ENCODE measurements at regions not wholly inside any gene's neighbourhood (a gene's known extent, or its start where the extent isn't known, plus 50 kb on each side); places are given as distances from the start of the nearest gene placed in this dataset.

DNA sequence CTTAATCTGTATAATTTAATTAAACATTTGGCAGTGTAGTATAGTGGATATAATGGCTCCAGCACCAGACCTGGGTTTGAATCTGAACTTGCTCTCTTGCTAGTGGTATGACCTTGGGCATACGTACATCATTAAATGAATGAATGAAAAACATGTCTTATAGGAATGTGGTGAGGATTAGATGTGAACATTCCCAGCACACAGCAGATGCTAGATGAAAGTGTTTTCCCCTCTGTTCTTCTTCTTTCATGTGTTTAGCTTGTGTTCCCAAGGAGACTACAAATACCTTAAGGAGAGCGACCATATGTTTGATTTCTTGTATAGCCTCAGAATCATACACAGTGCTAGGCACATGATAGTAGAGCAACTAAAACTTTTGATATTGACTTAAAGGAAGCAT lies 56.5 kb downstream of the CT47B1 start:
- in situ Hi-C loops (cut with MboI; ENCODE audit: low sequenced_read_pairs) = no loop called here

DNA sequence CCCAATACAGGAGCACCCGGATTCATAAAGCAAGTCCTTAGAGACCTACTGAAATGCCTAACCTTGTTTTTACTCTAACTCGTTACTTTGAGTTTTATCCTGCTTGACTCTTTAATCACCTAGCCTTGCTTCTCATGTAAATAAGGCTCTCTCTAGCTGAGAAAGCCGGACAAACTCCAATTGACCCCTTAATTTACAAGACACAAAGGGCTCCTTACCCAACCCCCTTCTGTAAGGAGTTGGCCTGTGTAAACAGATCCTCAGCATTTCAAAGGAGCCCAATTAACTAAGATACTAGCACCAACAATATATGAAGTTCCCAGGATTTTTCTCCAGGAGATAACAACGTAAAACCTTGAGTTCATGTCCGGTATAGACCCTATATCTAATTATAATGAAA lies 61.7 kb downstream of the CT47B1 start:
- in situ Hi-C loops (cut with MboI; ENCODE audit: low sequenced_read_pairs) = no loop called here

DNA sequence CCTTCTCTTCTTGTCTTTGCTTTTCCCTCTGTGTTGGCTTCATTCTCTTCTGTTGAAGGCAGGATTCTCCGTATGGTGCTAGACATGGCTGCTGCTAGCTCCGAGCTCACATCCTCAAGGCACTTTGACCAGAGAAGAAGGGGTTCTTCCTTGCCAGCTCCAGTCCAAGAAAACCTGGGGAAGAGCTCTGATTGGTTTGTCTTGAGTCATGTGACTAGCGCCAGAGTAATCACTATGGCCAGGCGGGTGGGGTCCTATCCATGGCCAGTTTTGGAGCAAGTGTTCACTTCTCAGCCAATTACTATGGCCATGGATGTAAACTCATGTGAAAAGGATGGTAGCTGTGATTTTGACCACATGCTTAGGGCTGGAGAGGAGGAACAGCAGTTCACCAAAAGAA lies 74.2 kb downstream of the CT47B1 start:
- in situ Hi-C loops (cut with MboI; ENCODE audit: low sequenced_read_pairs) = no loop called here

DNA sequence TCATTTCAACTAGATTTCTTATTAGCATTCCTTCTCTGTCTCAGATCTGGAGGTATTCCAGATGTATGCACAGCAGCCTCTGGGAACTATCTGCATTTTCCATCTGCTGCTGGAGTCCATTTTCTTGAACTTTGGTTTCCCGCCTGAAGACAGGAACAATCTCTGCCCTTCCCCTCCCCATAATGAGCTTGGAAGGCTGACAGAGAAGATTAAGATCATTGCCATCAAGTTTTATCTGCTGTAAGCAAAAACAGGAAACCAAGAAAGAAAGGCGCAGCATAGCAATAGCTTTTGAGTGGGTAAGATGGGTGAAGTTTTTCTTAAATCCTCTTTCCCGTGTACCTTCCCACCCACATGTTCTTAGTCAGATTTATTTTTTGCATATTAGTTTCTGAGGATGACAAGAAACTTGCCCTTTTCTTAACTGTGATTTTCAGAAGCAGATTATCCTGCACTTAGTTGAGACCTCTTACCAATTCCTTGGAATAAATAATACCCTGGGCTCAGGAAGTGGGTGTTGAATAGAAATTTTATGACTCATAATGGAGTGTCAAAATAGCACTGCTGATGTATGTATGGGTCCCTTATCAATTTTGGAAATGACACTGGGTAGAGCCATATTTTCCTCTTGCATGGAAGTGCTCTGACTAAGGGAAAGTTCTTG lies 78.3 kb downstream of the CT47B1 start:
- in situ Hi-C loops (cut with MboI; ENCODE audit: low sequenced_read_pairs) = no loop called here

DNA sequence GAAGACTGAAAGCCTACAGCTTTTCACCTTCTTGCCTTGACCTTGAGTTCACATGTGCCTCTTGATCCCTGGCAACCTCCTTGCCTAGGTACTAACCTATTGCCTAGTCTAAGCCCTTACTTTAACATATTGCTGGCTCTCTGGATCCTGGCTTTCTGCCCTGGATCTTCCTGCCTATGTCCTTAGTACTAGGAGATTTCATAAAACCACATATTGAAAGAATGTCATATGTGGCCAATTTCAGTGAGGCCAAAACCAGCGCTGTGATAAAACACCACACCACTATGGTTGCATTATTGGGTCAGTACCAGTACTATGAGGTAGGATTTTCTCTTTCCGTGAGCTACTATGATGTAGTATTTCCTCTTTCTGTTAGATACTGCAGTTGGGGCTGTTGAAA lies 80.4 kb downstream of the CT47B1 start:
- in situ Hi-C loops (cut with MboI; ENCODE audit: low sequenced_read_pairs) = no loop called here

DNA sequence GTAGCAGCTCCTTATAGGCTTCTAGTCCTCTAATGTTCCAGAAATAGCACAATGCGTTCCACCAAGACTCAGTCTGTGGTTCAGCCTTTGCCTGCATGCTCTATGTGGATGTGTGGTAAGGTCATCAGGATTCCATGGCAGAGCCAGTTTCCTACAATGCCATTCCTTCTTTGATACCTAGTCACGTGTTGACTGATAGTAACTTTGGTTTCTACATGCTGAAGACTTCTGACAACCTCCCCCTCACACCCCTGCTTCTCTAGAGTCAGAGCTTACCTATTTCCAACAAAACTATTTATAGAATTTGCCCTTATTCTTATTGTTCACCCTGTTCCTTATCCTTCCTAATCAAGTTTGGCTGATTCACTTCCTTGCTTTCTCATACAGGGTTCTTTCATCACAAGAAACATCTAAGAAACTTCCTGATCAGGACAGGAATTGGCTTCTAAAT lies 81.1 kb downstream of the CT47B1 start:
- in situ Hi-C loops (cut with MboI; ENCODE audit: low sequenced_read_pairs) = no loop called here

DNA sequence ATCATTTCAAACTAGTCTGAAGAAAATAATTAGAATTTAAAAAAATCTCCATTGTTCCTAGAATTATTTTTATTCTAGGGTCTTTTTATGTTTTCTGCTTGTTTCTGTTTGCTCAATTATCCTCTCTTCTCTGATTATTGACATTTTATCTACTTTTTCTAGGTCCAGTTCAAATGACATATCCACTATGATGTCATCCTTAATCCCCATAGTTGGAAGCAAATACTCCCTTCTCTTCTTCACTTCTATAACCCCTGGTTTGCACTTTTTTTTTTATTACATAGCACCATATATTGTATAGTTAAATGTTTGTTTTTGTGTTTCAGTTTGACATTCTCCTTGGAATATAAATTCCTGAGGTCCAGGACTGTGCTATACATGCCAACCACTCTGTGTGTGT lies 82.6 kb downstream of the CT47B1 start:
- in situ Hi-C loops (cut with MboI; ENCODE audit: low sequenced_read_pairs) = no loop called here

DNA sequence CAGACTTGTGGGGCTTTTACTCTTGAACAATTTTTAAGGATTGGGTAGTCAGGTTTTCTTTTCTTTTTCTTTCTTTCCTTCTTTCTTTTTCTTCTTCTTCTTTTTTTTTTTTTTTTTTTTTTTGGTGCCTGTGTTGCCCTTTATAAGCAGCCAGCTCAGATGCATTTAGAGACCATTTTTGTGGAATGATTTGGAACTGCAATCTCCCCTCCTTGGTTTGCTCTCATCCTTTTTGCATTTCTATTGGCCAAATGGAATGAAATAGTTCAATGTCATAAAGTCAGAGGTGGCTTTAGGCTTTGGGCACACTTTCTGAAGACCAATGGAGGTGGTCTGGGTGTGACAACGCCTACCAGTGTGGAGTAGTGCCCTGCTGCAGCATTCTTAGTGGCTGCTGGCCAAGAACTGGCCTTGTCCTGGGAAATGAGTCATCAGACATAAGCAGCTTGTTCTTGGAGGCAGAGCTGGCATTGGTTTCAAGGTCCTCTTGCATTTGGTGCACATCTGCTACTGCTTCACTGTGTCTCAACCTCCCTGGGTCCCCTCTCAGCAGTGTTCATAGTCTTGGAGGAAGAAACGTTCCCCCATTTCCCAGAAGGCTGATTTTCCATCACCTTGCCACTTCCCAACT lies 84.5 kb downstream of the CT47B1 start:
- in situ Hi-C loops (cut with MboI; ENCODE audit: low sequenced_read_pairs) = no loop called here

DNA sequence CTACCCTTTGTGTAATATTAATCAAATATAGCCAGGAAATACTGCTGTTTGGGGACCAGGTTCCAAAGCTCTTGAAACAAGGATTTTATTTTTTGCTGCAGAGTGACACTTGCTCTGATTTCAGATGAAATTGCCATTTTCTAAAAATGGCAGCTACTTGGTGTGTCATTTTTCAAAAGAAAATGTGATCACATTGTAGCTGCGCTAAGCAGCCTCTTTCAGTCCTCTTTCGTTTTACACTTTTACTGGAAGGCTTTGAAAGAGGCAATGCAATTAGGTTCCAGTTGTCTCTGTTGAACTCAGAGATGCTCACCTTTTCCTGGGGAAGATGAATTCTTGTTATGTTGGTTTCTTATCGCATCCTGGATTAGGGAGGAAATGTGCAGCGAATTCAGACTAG lies 85.1 kb downstream of the CT47B1 start:
- in situ Hi-C loops (cut with MboI; ENCODE audit: low sequenced_read_pairs) = no loop called here

DNA sequence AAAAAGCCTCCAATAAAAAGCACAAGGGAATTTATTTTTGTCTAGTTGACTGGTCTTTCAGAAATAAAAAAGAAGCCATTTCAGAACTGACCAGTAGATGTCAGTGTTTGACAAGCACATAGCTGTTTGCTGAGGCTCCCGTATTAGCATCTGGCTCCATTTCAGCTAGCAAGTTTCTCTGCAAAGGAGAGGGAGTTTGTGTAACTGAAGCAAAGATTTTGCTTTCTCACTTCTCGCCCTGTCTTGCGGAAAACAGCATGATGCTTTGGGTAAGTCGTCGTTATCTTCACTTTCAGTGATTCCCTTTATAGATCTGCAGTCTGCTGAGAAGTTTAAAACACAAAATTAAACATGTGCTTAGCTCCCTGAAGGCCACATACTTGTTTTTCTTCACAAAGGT lies 85.5 kb downstream of the CT47B1 start:
- in situ Hi-C loops (cut with MboI; ENCODE audit: low sequenced_read_pairs) = no loop called here

DNA sequence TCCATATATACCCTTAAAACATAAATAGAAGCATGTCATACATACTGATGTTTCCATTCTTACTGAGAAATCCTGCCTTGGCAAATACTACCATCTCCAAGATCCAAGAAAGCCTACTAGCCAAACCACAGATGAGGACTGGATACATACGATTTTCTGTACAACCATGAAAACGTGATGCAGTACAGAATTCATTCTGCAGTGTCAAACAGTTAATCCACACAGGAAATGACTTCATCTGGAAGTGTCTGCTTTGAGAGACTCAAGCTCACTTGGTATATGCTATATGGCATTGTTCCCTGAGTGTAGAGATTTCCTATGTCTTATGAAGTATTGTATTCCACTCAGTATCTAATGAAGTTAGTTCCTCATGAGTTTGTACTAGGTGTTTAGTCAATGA lies 94.3 kb downstream of the CT47B1 start:
- in situ Hi-C loops (cut with MboI; ENCODE audit: low sequenced_read_pairs) = no loop called here

DNA sequence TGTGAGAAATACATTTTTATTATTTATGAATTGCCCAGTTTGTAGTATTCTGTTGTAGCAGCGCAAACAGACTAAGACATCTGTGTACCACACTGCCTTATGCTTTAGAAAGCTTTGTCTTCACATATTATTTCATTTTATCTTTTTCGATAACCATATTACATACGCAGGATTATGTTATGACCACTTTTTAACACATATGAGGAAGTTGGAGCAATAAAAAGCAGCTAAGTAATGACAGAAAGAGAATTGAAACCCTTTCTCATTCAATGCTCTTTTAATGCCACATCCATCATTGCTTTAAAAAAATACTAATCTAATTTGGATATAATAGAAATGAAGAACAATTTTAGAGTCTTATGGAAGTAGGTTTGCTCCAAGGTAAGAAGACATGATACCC lies 99.7 kb downstream of the CT47B1 start:
- in situ Hi-C loops (cut with MboI; ENCODE audit: low sequenced_read_pairs) = no loop called here

DNA sequence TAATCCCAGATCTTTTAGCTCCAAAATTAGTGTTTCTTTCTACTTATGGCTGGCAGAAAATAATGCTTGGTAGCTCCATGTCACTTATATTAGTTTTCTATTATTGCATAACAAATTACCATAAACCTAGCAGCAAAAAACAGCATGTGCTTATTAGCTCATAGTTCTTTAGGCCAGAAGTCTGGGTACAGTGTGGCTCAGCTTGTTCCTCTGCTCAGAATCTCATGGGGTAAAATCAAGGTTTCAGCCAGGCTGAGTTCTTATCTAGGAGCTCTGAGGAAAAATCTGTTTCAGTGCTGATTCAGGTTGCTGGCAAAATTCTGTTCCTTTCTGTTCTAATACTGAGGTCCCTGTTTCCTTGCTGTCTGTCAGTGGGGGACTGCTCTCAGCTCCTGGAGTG lies 101.1 kb downstream of the CT47B1 start:
- in situ Hi-C loops (cut with MboI; ENCODE audit: low sequenced_read_pairs) = loop anchor here (25.0 kb wide), 1 partner anchor 262 kb away; no protein-coding TSS in a partner anchor

DNA sequence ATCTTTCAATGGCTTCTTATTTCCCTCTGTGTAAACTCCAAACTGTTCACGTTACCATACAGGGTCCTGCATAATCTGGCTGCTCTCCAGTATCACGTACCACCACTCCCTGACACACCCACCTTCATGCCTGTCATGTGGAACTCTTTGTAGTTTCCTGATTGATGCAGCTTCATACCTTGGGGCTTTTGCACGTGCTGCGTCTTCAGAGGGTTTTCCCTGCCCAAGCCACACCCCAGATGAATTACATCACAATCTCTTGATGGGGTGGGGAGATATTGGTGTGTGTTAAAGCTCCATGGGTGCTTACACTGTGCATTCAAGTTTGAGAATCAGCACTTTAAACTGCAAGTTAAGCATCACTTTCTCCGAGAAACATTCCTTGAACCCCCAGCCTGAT lies 101.9 kb downstream of the CT47B1 start:
- in situ Hi-C loops (cut with MboI; ENCODE audit: low sequenced_read_pairs) = loop anchor here (25.0 kb wide), 1 partner anchor 262 kb away; no protein-coding TSS in a partner anchor

DNA sequence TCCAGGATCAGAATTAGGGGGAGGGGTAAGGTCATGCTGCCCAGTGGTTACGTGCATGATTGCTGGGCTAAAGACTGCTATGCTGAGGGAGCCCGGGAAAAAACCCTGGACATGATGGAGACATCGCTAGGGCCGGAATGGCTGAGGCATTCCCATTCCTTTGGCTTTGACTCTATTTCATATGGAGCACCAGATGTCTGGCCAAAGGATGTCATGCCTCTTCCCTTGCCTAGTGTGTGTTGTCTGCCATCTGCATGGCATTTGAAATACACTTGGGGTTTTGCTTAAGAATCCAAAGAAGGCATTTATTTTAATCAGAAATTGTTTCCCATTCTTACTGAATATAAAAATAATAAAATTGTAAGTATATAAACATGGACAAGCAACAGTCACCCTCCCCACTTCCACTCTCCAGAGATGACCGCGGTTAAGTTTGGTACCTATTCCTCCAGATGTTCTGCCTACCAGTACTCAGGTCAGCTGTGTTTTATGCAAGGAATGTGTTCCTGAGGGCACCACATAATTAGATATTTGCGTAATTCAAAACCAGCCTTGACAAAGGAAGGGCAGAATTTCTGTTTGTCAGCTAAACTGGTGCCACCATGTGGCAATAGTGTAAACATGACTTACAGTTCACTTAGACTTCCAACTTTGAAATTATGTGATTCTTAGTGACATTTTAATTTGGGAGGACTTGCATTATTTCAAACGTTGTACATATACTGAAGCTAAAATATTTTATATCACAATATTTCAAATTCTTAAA lies 105.9 kb downstream of the CT47B1 start:
- in situ Hi-C loops (cut with MboI; ENCODE audit: low sequenced_read_pairs) = loop anchor here (25.0 kb wide), 1 partner anchor 257 kb away; no protein-coding TSS in a partner anchor

DNA sequence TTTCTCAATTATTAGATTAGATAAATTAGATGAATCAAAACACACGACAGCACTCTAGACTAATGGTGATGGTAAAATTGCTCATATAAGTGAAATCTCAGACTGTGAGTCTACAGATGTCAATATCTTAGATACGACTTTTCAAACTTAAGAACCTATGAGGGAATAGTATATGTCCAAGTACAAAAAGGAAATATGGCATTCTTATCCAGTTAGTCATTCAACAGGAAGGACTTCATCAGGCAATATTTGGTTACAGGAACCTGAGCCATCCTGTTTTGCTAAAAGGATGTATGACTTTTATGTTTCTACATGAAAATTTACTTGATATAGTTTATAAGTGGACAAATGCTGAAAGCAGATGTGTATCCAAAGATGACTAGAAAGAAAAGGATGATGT lies 107.0 kb downstream of the CT47B1 start:
- in situ Hi-C loops (cut with MboI; ENCODE audit: low sequenced_read_pairs) = loop anchor here (25.0 kb wide), 1 partner anchor 256 kb away; no protein-coding TSS in a partner anchor

DNA sequence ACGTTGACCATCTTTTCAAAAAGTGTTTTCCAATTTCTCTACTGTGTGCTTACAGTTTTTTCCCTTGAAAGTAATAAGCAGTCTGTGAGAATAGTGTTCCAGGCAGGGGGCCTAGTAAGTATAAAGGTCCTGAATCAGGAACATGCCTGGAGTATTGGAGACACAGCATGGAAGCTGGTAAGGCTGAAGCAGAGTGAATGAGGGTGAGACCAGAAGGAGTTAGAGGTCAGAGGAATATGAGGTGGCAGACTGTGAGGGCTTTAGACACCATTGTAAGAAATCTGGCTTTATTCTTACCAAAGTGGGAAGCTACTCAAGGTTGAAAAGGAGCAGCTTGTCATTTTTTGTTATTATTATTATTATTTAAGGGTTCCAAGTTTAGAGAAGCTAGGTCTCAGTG lies 107.4 kb downstream of the CT47B1 start:
- in situ Hi-C loops (cut with MboI; ENCODE audit: low sequenced_read_pairs) = loop anchor here (25.0 kb wide), 1 partner anchor 256 kb away; no protein-coding TSS in a partner anchor

DNA sequence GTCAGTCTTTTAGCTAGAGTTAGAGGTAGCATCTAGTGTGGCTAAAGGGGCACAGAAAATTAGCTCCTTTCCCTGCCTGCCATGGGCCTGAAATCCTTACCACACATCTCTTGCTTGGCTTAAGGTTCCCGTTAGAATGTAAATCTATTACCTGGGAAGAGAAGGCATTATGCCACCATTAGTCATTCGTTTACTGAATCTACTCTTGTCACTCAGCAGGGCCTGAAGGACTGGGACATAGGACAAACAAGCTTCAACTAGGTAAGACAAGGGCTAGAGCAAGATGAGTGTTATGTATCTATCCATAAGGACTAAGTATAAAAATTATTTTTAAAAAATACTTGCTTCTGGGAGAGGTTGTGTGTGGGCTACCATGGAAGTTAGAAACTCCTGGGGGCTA lies 112.4 kb downstream of the CT47B1 start:
- in situ Hi-C loops (cut with MboI; ENCODE audit: low sequenced_read_pairs) = loop anchor here (25.0 kb wide), 1 partner anchor 251 kb away; no protein-coding TSS in a partner anchor

DNA sequence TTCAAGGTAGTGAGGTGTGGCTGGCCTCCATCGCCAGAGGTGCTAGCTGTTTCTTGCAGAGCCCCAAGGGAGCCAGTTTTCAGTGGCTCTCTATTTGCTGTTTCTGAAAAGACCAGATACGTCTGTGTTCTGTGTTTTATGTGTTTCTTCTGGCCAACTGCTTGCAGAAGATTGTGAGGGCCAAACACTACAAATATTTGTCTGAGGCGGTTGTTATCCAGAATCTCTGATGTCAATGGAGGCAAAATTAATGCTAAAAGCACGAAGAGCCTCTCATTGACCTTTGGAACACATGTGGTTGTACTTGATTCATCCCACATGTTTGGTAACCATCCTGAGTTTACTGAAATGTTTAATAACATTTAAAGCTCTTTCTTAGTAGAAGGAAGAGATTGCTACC lies 113.9 kb downstream of the CT47B1 start:
- in situ Hi-C loops (cut with MboI; ENCODE audit: low sequenced_read_pairs) = loop anchor here (25.0 kb wide), 1 partner anchor 250 kb away; no protein-coding TSS in a partner anchor

DNA sequence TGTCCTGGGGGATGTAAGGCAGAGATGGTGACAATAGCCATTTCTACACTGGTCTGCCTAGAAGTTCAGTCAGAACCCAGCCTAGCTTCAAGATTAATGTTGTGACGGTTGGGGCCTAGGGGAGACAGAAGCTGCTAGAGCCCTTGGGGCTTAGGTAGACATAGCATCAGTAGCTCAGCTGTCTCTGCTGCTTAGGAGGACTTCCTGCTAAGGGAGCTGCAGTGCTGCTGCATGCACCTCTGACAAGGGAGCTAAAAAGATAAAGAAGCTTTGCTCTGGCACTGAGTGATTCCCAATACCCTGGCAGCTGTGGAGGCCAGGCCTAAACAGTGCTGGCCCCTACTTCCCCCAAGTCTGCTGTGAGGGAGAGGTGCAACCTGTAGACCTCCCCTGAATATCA lies 116.0 kb downstream of the CT47B1 start:
- in situ Hi-C loops (cut with MboI; ENCODE audit: low sequenced_read_pairs) = loop anchor here (25.0 kb wide), 1 partner anchor 247 kb away; no protein-coding TSS in a partner anchor

DNA sequence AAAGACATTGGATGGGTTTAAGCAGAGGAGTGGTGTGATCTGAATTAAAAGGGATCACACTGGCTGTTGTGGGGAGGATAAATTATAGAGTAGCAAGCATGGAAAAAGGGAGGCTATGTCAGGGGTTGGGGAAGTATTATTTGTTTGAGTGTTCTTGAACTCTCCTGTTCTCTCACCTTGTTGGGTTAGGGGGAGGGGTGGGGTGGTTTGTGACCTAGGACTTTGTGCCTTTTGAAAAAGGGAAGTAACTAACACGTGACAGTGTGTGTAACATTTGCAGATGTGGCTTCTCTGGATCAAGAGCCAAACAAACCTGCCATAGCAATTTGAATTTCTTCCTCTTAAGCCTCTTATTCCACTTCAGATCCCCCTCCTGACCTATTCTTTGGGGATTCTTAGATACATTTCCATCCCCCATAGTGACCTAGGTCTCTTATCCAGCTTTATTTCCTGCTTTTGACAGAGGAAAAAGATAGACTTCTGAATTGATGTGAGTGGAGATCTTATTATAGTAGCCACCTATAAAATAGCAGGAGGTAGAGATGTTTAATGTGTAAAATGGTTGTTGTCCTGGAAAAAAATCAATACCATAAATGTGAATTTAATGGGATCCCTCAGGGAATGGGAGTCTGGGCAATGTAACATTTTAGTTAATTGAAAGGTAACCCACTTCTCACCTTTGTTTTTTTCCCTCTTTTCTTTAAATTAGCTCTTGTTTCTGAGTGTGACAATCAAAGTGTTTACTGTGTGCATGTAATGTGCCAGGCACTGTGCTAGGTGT lies 120.4 kb downstream of the CT47B1 start:
- in situ Hi-C loops (cut with MboI; ENCODE audit: low sequenced_read_pairs) = loop anchor here (25.0 kb wide), 1 partner anchor 243 kb away; no protein-coding TSS in a partner anchor

Measured in HL-60/S4 (cell line).